GM18868 (cell line): ENCODE measurements at regions not wholly inside any gene's neighbourhood (a gene's known extent, or its start where the extent isn't known, plus 50 kb on each side); places are given as distances from the start of the nearest gene placed in this dataset.

Experiments used
- ATAC-seq: cut with Tn5 transposase; IDR thresholded peaks from one replicate; pipeline ENCODE4 v1.9.1; 2021; ENCODE audit warnings: mild to moderate bottlenecking, moderate library complexity; ENCODE audit not compliant: unreplicated experiment

GRCh38 chr5:2220741-2221140 lies 338.0 kb upstream of the IRX4 start:
- ATAC-seq, result no peak

- no peak for ATAC-seq
Measured at GRCh38 chr5:2219149-2219776, 336.5 kb upstream of the IRX4 start.

- no peak for ATAC-seq
Measured at GRCh38 chr5:2217219-2217618, 334.5 kb upstream of the IRX4 start.

GRCh38 chr5:2214910-2215590 lies 332.3 kb upstream of the IRX4 start:
- no peak for ATAC-seq

- no peak for ATAC-seq
Measured at GRCh38 chr5:2213121-2213730, 330.5 kb upstream of the IRX4 start.

- no peak for ATAC-seq
Measured at GRCh38 chr5:2212481-2212880, 329.8 kb upstream of the IRX4 start.

- no peak for ATAC-seq
Measured at GRCh38 chr5:2208239-2208544, 325.5 kb upstream of the IRX4 start.

GRCh38 chr5:2207416-2208238 lies 324.9 kb upstream of the IRX4 start:
- ATAC-seq, result no peak

- no peak for ATAC-seq
Measured at GRCh38 chr5:2207109-2207399, 324.3 kb upstream of the IRX4 start.

GRCh38 chr5:2206293-2207108 lies 323.8 kb upstream of the IRX4 start:
- ATAC-seq, result no peak

GRCh38 chr5:2205596-2206226 lies 323.0 kb upstream of the IRX4 start:
- no peak for ATAC-seq

- no peak for ATAC-seq
Measured at GRCh38 chr5:2205185-2205585, 322.5 kb upstream of the IRX4 start.

GRCh38 chr5:2204366-2205184 lies 321.9 kb upstream of the IRX4 start:
- ATAC-seq, result no peak

GRCh38 chr5:2203774-2204173 lies 321.0 kb upstream of the IRX4 start:
- ATAC-seq, result no peak

- no peak for ATAC-seq
Measured at GRCh38 chr5:2201832-2202231, 319.1 kb upstream of the IRX4 start.

- ATAC-seq, result no peak
Measured at GRCh38 chr5:2201421-2201820, 318.7 kb upstream of the IRX4 start.

GRCh38 chr5:2201011-2201410 lies 318.3 kb upstream of the IRX4 start:
- no peak for ATAC-seq

GRCh38 chr5:2200261-2200950 lies 317.7 kb upstream of the IRX4 start:
- no peak for ATAC-seq

- ATAC-seq, result no peak
Measured at GRCh38 chr5:2199697-2200096, 317.0 kb upstream of the IRX4 start.
